GM12875 (cell line): ENCODE measurements at regions not wholly inside any gene's neighbourhood (a gene's known extent, or its start where the extent isn't known, plus 50 kb on each side); places are given as distances from the start of the nearest gene placed in this dataset.

ENCODE experiments used
- H3K4me3 ChIP-seq: one replicate; pipeline ENCODE4 v1.5.1; 2011; ENCODE audit warnings: low read depth, low read length, control low read depth
- TF ChIP-seq, protein P1 (sequence below): IDR thresholded peaks from 2 replicates; pipeline ENCODE4 v1.5.1; 2011; ENCODE audit warnings: low read depth, mild to moderate bottlenecking, control low read depth, inconsistent platforms, low read length, moderate library complexity, borderline replicate concordance; ENCODE audit not compliant: insufficient read depth

DNA sequence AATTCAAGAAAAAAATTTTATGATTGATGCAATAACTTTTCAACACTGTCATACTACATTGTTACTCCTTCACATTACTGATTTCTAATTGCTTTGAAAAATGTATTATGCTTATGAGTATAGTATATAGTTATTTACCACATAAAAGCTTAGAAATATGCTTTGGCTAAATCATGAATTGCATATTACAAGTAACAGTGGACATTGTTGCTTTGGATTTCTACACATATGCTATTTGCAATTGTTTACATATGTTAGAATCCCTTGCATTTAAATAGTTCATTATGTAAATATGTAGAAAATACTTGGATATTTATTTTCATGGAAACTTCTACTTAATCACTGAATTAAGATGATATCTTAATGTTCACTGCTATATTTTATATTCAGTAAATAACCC lies 577.5 kb downstream of the QKI start:
- no peak overlapping the region for H3K4me3 ChIP-seq
- TF ChIP-seq, protein P1, sequence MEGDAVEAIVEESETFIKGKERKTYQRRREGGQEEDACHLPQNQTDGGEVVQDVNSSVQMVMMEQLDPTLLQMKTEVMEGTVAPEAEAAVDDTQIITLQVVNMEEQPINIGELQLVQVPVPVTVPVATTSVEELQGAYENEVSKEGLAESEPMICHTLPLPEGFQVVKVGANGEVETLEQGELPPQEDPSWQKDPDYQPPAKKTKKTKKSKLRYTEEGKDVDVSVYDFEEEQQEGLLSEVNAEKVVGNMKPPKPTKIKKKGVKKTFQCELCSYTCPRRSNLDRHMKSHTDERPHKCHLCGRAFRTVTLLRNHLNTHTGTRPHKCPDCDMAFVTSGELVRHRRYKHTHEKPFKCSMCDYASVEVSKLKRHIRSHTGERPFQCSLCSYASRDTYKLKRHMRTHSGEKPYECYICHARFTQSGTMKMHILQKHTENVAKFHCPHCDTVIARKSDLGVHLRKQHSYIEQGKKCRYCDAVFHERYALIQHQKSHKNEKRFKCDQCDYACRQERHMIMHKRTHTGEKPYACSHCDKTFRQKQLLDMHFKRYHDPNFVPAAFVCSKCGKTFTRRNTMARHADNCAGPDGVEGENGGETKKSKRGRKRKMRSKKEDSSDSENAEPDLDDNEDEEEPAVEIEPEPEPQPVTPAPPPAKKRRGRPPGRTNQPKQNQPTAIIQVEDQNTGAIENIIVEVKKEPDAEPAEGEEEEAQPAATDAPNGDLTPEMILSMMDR: no peak

DNA sequence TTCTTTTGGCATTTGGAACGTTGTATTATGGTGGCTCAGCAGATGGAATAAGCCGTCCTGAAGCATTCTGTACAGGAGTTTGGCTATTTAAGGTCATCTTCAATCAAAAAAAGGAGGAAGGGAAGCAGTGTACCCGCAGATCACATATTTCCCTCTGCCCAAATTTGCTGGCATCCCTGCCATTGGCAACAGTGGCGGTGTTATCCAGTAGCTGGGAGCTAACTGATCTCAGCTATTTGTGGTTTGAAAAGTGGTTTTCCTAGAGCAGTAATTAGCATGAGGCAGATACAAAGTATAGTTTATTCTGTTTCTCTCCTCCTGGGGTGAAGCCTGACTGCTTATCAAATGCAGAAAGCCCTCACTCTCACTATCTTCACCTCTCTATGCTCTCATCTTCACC lies 576.8 kb downstream of the QKI start:
- TF ChIP-seq, protein P1: no peak
- H3K4me3 ChIP-seq: no peak overlapping the region

DNA sequence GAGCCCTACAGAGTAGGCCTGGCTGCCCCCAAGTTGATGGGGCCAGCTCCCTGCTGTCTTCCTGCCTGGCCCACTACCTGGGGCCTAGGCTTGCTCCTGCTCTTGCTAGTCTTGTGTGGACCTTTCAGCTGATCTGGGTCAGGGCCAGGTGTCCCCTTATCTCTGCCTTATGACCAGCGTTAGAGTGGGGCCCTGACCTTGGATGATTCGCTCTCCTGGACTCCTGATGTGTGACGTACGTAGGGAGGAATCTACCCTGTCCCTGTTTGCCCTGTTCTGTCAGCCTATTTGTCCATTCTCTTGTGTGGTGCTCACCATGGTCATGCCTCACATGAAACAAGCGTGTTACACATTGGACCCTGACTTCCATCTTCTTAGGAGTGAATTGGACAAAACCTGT lies 571.8 kb downstream of the QKI start:
- TF ChIP-seq, protein P1: no peak
- H3K4me3 ChIP-seq: no peak overlapping the region

DNA sequence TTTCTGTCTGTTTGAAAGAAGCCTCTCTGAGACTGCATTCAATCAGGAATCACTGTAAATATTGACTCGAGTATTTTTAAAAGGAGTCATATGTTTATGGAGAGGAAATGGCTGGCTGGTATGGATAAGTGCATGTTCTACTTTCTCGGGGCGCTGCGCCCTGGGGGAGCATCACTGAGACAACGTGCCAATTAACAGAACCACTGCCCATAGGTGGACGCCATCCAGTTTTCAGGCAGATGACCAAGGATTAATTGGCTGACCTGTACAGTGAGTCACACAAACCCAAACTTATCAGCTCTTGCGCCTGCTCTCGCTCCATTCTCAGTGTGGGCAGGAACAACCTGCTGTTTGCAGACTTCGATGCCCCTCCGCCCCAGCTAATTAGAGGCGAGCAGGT lies 571.2 kb downstream of the QKI start:
- no peak overlapping the region for H3K4me3 ChIP-seq
- TF ChIP-seq, protein P1: no peak

DNA sequence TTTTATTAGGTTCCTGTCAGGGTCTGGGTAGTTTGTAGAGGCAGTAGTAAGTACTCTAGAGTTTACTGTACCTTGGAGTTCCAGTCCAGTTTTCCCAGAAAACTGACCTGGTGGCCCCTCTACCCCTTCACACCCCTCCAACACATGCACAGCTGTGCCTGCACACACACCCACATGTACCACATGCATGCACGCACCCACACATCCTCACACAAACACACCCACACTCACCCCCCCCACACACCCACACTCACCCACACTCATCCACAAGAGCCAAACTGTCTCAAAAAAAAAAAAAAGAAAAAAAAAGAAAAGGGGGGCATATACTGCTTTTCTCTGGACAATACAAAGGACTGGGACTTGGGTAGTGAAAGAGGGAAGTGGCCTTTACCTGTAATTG lies 570.5 kb downstream of the QKI start:
- TF ChIP-seq, protein P1: no peak
- no peak overlapping the region for H3K4me3 ChIP-seq

DNA sequence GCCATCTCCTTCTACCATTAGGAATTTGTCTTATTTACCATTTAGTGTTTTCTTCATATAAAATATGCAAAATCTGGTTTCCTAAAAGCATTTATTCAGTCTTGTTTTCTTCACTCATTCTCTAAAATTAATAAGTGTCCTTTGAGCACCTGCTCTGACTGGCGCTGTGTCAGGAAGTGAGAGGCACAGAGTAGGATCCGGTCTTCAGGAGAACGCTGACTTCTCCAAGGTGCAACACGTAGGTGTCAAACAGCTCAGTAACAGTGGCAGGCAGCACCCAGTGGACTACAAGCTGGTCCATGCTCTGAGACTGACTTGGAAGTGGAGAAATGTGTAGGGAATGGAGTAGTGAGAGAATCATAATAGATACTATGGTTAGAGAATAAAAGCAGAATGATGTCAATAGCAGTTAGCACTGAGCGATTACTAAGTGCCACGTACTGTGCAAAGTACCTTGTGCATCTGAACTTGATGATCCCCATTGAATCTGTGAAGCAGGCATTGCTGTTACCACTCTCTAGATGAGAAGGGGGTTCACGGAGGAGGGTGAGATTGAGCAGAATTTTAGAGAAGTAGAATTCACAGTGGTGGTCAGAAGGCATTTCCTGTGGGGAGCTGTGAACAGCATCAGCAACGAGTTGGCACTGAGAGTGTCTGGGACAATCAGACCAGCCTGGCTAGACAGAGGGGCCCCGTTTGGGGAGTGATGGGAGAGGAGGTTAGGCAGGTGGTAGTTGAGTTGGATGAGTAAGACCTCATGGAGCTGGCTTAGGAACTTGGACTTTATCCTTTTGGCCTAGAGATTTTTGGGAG lies 569.8 kb downstream of the QKI start:
- H3K4me3 ChIP-seq: no peak overlapping the region
- TF ChIP-seq, protein P1: no peak

DNA sequence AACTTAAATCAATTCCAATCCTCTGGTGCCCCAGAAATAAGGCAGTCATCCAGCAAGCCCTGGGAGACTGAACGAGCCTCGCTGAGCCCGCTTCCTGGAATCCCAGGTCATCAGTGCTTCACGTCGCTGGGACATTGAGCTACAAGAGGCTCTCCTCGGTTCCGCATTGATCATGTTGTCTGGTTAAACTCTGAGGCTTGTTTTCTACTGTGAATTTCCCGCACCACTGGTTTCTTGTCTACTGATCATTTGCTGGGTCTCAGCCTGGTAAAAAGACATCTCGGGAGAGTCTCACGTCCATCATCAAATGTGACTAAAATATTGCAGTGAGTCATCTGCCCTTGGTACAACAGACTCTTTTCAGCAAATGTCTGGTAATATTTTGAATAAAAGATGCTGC lies 569.2 kb downstream of the QKI start:
- TF ChIP-seq, protein P1: no peak
- H3K4me3 ChIP-seq: no peak overlapping the region
